K562 (cell line): ENCODE measurements at regions not wholly inside any gene's neighbourhood (a gene's known extent, or its start where the extent isn't known, plus 50 kb on each side); places are given as distances from the start of the nearest gene placed in this dataset.

Source experiments
- ATAC-seq: fragments of 200-7000 bp; cut with Tn5 transposase; 3 replicates; pipeline ENCODE4 v1.9.1; 2020; ENCODE audit warnings: moderate library complexity
- BruUV-seq: library from RNA; stranded (reverse); fragments of 400-500 nt; replicated peaks from 2 replicates; lab custom pipeline; 2021; lab: Mats Ljungman, UMichigan
- CTCF ChIA-PET: fragments of 300-600 bp; formaldehyde crosslinking; extraction: SDS; loops from one replicate; lab custom pipeline; 2021; ENCODE audit warnings: low intra/inter-chr PET ratio; lab: Yijun Ruan, JAX
- POLR2A ChIA-PET: fragments of 300-600, 350-650 bp; sonication (Branson Sonifier 250); formaldehyde crosslinking; extraction: SDS; loops from one replicate; lab custom pipeline; 2021; ENCODE audit warnings: antibody characterized with exemption, inconsistent platforms; lab: Yijun Ruan, JAX
- DNase-seq, 4 experiments: peaks; one replicate each; pipeline versions ENCODE4 v3.0.0 to v3.0.0-alpha.2; 2011 to 2018; ENCODE audit warnings: low spot score in 3 of 4, mixed read lengths in 3 of 4; ENCODE audit errors: extremely low read depth in 1 of 4
- FAIRE-seq: peaks from 2 replicates; lab custom pipeline; 2011; peaks lifted over from hg19 to GRCh38; lab: Jason Lieb, UNC
- H2AFZ ChIP-seq: 2 replicates; pipeline ENCODE4 v1.6.0; 2011; ENCODE audit warnings: low read depth, low read length, control low read depth, inconsistent platforms
- H3K27ac ChIP-seq: fragments of 200-600 bp; 3 replicates; pipeline ENCODE4 v1.8.0; 2011; ENCODE audit warnings: low read depth, mild to moderate bottlenecking, control low read depth, inconsistent platforms, low read length, moderate library complexity, mixed read lengths; ENCODE audit errors: extremely low read depth
- H3K27me3 ChIP-seq, 2 experiments: fragments of 300-600 bp in 1 of 2; 2 replicates in 1 of 2; 3 replicates in 1 of 2; pipeline versions ENCODE4 v1.6.0 to v1.8.0; 2011; ENCODE audit warnings: inconsistent platforms in 2 of 2, low read length in 2 of 2, mild to moderate bottlenecking in 1 of 2, mixed read lengths in 1 of 2, moderate library complexity in 1 of 2; ENCODE audit not compliant: control insufficient read depth in 2 of 2, insufficient read depth in 2 of 2
- H3K36me3 ChIP-seq: fragments of 300-600 bp; 3 replicates; pipeline ENCODE4 v1.8.0; 2011; ENCODE audit warnings: mild to moderate bottlenecking, low read length, inconsistent platforms; ENCODE audit not compliant: control insufficient read depth, insufficient read depth
- H3K4me1 ChIP-seq, 2 experiments: fragments of 200-600 bp in 1 of 2; replicated peaks in 1 of 2; 2 replicates in 1 of 2; 3 replicates in 1 of 2; pipeline versions ENCODE4 v1.5.1 to v1.8.0; 2011; ENCODE audit warnings: inconsistent platforms in 2 of 2, low read length in 2 of 2, mild to moderate bottlenecking in 1 of 2, mixed read lengths in 1 of 2, moderate library complexity in 1 of 2; ENCODE audit not compliant: control insufficient read depth in 2 of 2, insufficient read depth in 2 of 2
- H3K4me2 ChIP-seq: 2 replicates; pipeline ENCODE4 v1.6.1; 2011; ENCODE audit warnings: low read length, control low read depth, inconsistent platforms, mixed read lengths; ENCODE audit not compliant: insufficient read depth
- H3K4me3 ChIP-seq: fragments of 200-600 bp; sonication (generic), shearing (Covaris generic); 2 replicates; pipeline ENCODE4 v1.5.1; 2016; ENCODE audit warnings: control low read depth, inconsistent platforms
- H3K79me2 ChIP-seq: fragments of 200-600 bp; 3 replicates; pipeline ENCODE4 v1.8.0; 2011; ENCODE audit warnings: low read length, inconsistent platforms; ENCODE audit not compliant: control insufficient read depth, insufficient read depth
- H3K9ac ChIP-seq, 2 experiments: 2 replicates each; pipeline versions ENCODE4 v1.6.0 to v1.6.1; 2011; ENCODE audit warnings: low read depth in 2 of 2, low read length in 2 of 2, control low read depth in 1 of 2, inconsistent platforms in 1 of 2, mild to moderate bottlenecking in 1 of 2, mixed read lengths in 1 of 2; ENCODE audit not compliant: insufficient read depth in 1 of 2
- H3K9me1 ChIP-seq: one replicate; pipeline ENCODE4 v1.6.0; 2011; ENCODE audit warnings: inconsistent platforms, mild to moderate bottlenecking, low read length, moderate library complexity; ENCODE audit not compliant: control insufficient read depth, insufficient read depth
- H3K9me3 ChIP-seq: replicated peaks from 2 replicates; pipeline ENCODE4 v1.5.1; 2011; ENCODE audit warnings: low read depth, low read length, inconsistent platforms; ENCODE audit not compliant: control insufficient read depth, insufficient read depth
- H4K20me1 ChIP-seq: replicated peaks from 2 replicates; pipeline ENCODE4 v1.6.1; 2011; ENCODE audit warnings: low read length, inconsistent platforms, mixed read lengths; ENCODE audit not compliant: control insufficient read depth, insufficient read depth
- GABPA ChIP-seq: fragments of 200-800 bp; sonication (Bioruptor generic); conservative IDR thresholded peaks from 2 replicates; pipeline ENCODE4 v1.6.1; 2016; ENCODE audit warnings: low read depth, missing genetic modification characterization, missing compliant biosample characterization
- GTF2B ChIP-seq: IDR thresholded peaks from 2 replicates; pipeline ENCODE4 v1.6.1; 2011; ENCODE audit not compliant: insufficient read length; ENCODE audit errors: extremely low read depth
- HCFC1 ChIP-seq: IDR thresholded peaks from 2 replicates; pipeline ENCODE4 v1.6.1; 2012; ENCODE audit warnings: low read depth, low read length, improper control_type of control experiment
- HDAC3 ChIP-seq: fragments of 450-650 bp; IDR thresholded peaks from 2 replicates; pipeline ENCODE4 v1.6.1; 2018; ENCODE audit warnings: borderline replicate concordance, mild to moderate bottlenecking, moderate library complexity; ENCODE audit not compliant: partially characterized antibody
- KDM5B ChIP-seq: fragments of 200-600 bp; sonication (generic); IDR thresholded peaks from 2 replicates; pipeline ENCODE4 v1.6.1; 2012; ENCODE audit warnings: low read depth, mild to moderate bottlenecking, moderate library complexity, low read length, control low read depth, inconsistent platforms; ENCODE audit not compliant: insufficient replicate concordance
- MECOM ChIP-seq: fragments of 250-450 bp; sonication (Bioruptor Pico); IDR thresholded peaks from 2 replicates; pipeline ENCODE4 v1.8.0; 2022; ENCODE audit warnings: inconsistent platforms
- RBM34 ChIP-seq: fragments of 200-400 bp; formaldehyde crosslinking; IDR thresholded peaks from 2 replicates; pipeline ENCODE4 v1.6.1; 2018; ENCODE audit warnings: low read length, borderline replicate concordance; ENCODE audit not compliant: insufficient read depth
- TGIF2 ChIP-seq: sonication (generic); formaldehyde crosslinking; IDR thresholded peaks from 2 replicates; pipeline ENCODE4 v1.8.1; 2022; ENCODE audit warnings: mild to moderate bottlenecking, missing genetic modification reagents, moderate library complexity
- ZNF551 ChIP-seq: fragments of 250-450 bp; sonication (Bioruptor Pico); IDR thresholded peaks from 2 replicates; pipeline ENCODE4 v1.5.0; 2021; ENCODE audit warnings: mild to moderate bottlenecking, moderate library complexity
- WGBS: fragments of 100-300 bp; shearing (Covaris generic); methylation state at CpG from one replicate; pipeline ENCODE4 v1.1.6; 2016; ENCODE audit warnings: low coverage, mixed read lengths; ENCODE audit not compliant: insufficient coverage; ENCODE audit errors: missing lambda C conversion rate; 5-methylcytosine and 5-hydroxymethylcytosine counted together
- in situ Hi-C: fragments of 300-500 bp; cut with MboI; formaldehyde crosslinking; loops from 4 replicates; pipeline ENCODE4 v1.15.0; 2018; ENCODE audit warnings: inconsistent platforms, mixed read lengths
- intact Hi-C: fragments of 100-400 bp; cut with micrococcal nuclease; formaldehyde crosslinking; loops from 2 replicates; pipeline ENCODE4 v1.14.2; 2022

GRCh38 chr6:155528982-155529453 is 73.4 kb upstream of the NOX3 start:
- POLR2A ChIA-PET: no interaction called here
- no peaks in the 10 kb centered on the region for H4K20me1 ChIP-seq
- no peaks in the 10 kb centered on the region for H3K36me3 ChIP-seq
- no peak overlapping the region for H3K9ac ChIP-seq
- no TSS peak for BruUV-seq
- H3K9me3 ChIP-seq: no peaks in the 10 kb centered on the region
- TF ChIP-seq ZNF551 (CRISPR knock-in tag): no peak
- no peak for TF ChIP-seq HCFC1
- no peak for TF ChIP-seq KDM5B
- no peak for TF ChIP-seq TGIF2 (CRISPR knock-in tag)
- TF ChIP-seq GTF2B: no peak
- TF ChIP-seq HDAC3: no peak
- peak; percentile 51 for TF ChIP-seq GABPA (tag)
- TF ChIP-seq MECOM (CRISPR knock-in tag): no peak
- TF ChIP-seq RBM34: no peak
- TF ChIP-seq, all 486 proteins: peak for 1
- CTCF ChIA-PET: interaction anchor here (0.6 to 0.9 kb wide), 2 partner anchors 601 to 661 kb away, joined by 3 to 4 read pairs; no protein-coding TSS in a partner anchor
- in situ Hi-C loops (no loop called here), intact Hi-C loops (no loop called here)
- FAIRE-seq: no peak
- no peak for ATAC-seq
- H3K9me1 ChIP-seq: no peaks in the 10 kb centered on the region
- H3K27me3 ChIP-seq: no peaks in the 10 kb centered on the region
- no peak overlapping the region for H3K4me2 ChIP-seq
- H3K4me3 ChIP-seq: no peak overlapping the region
- H3K79me2 ChIP-seq: no peaks in the 10 kb centered on the region
- 2% methylated on average over 2 of the region's 2 CpGs for WGBS
- H3K27ac ChIP-seq: no peak overlapping the region
- H3K4me1 ChIP-seq: no peaks in the 10 kb centered on the region
- no peak overlapping the region for H2AFZ ChIP-seq
- no peak for DNase-seq
